RWPE1 (cell line): ENCODE measurements at regions not wholly inside any gene's neighbourhood (a gene's known extent, or its start where the extent isn't known, plus 50 kb on each side); places are given as distances from the start of the nearest gene placed in this dataset.

ENCODE experiments used
- CTCF ChIA-PET: fragments of 350-600 bp; sonication (Branson Sonifier 250); formaldehyde crosslinking; extraction: SDS; loops from one replicate; lab custom pipeline; 2021; lab: Yijun Ruan, JAX
- POLR2A ChIA-PET: fragments of 400-600 bp; formaldehyde crosslinking; extraction: SDS; loops from one replicate; lab custom pipeline; 2020; ENCODE audit warnings: antibody characterized with exemption; ENCODE audit not compliant: low non-redundant PET; lab: Yijun Ruan, JAX
- DNase-seq: peaks from one replicate; pipeline ENCODE4 v3.0.0; 2012; ENCODE audit warnings: low spot score
- H3K27ac ChIP-seq: fragments of 450-650 bp; 2 replicates; pipeline ENCODE4 v1.5.1; 2017
- TF ChIP-seq, protein P1 (sequence below): fragments of 450-650 bp; conservative IDR thresholded peaks from 2 replicates; pipeline ENCODE4 v1.5.1; 2017; ENCODE audit warnings: low read depth, mild to moderate bottlenecking

DNA sequence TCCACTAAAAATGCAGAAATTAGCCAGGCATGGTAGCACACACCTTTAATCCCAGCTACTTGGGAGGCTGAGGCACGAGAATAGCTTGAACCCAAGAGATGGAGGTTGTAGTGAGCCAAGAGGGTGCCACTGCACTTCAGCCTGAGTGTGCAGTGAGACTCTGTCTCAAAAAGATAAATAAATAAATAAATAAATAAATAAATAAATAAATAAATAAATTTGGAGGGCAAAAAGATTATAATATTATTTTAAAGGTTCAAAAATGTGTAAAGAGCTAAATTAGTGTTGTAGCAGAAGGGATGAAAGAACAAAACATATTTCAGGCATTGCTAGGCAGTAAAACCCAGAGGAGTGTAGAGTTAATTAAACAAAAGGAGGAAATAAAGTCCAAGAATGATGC, 1136.4 kb upstream of the CDH2 start:
- POLR2A ChIA-PET: no interaction called here
- H3K27ac ChIP-seq: no peak overlapping the region
- TF ChIP-seq, protein P1, sequence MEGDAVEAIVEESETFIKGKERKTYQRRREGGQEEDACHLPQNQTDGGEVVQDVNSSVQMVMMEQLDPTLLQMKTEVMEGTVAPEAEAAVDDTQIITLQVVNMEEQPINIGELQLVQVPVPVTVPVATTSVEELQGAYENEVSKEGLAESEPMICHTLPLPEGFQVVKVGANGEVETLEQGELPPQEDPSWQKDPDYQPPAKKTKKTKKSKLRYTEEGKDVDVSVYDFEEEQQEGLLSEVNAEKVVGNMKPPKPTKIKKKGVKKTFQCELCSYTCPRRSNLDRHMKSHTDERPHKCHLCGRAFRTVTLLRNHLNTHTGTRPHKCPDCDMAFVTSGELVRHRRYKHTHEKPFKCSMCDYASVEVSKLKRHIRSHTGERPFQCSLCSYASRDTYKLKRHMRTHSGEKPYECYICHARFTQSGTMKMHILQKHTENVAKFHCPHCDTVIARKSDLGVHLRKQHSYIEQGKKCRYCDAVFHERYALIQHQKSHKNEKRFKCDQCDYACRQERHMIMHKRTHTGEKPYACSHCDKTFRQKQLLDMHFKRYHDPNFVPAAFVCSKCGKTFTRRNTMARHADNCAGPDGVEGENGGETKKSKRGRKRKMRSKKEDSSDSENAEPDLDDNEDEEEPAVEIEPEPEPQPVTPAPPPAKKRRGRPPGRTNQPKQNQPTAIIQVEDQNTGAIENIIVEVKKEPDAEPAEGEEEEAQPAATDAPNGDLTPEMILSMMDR: no peak
- no peak for DNase-seq
- CTCF ChIA-PET: interaction anchor here (0.7 kb wide), 1 partner anchor 148 kb away, joined by 3 read pairs; no protein-coding TSS in a partner anchor

- CTCF ChIA-PET: interaction anchor here (0.6 kb wide), 1 partner anchor 117 kb away, joined by 3 read pairs; no protein-coding TSS in a partner anchor
- TF ChIP-seq, protein P1: no peak
- no peak overlapping the region for H3K27ac ChIP-seq
- no peak for DNase-seq
- POLR2A ChIA-PET: no interaction called here
Observed at GRCh38 chr18:29311580-29311979, 1134.7 kb upstream of the CDH2 start.

GRCh38 chr18:29309366-29309765, 1132.4 kb upstream of the CDH2 start:
- CTCF ChIA-PET: no interaction called here
- TF ChIP-seq, protein P1: no peak
- no peak for DNase-seq
- POLR2A ChIA-PET: no interaction called here
- H3K27ac ChIP-seq: no peak overlapping the region

DNA sequence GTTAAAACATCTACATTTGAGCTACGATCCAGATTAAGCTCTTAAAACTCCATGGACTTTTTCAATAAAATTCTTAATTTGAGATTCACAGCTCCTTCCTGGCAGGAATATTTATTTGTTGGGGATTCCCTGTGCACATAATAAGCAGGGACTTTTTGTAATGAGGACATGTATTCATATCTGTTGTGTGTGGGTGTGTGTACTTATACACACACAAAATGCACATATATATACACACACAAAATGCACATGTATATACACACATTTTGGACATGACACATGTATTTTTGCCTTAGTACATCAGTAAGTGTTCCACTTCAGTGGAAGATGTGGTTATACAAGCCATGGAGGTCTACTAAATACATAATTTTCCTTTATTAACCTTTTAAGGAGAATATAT, 1131.1 kb upstream of the CDH2 start:
- CTCF ChIA-PET: no interaction called here
- TF ChIP-seq, protein P1: no peak
- H3K27ac ChIP-seq: no peak overlapping the region
- no peak for DNase-seq
- POLR2A ChIA-PET: no interaction called here

DNA sequence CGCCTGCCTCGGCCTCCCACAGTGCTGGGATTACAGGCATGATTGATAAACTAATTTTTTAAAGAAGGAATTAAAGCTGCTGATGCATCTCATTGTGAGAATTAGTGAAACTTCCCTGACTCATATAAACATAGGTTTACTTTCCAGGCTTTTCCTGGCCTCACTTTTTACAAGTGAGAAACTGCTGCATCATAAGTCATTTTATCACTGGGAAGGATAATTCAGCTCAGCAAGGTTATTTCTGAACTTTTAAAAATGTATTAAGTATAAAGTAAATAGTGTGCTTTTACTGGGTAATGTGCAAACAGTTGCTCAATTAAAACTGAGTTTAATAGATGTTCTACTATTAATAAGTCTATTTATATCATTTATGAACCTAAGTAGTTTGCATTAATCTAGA, 1130.3 kb upstream of the CDH2 start:
- no peak overlapping the region for H3K27ac ChIP-seq
- POLR2A ChIA-PET: no interaction called here
- CTCF ChIA-PET: interaction anchor here (0.7 kb wide), 1 partner anchor 183 kb away, joined by 4 read pairs; no protein-coding TSS in a partner anchor
- TF ChIP-seq, protein P1: no peak
- DNase-seq: no peak

- TF ChIP-seq, protein P1: no peak
- ChIA-PET CTCF (no interaction called here), POLR2A (no interaction called here)
- no peak overlapping the region for H3K27ac ChIP-seq
- no peak for DNase-seq
Observed at GRCh38 chr18:29305516-29305915, 1128.6 kb upstream of the CDH2 start.
